ENCODE measurements at regions not wholly inside any gene's neighbourhood (a gene's known extent, or its start where the extent isn't known, plus 50 kb on each side); places are given as distances from the start of the nearest gene placed in this dataset.

DNA sequence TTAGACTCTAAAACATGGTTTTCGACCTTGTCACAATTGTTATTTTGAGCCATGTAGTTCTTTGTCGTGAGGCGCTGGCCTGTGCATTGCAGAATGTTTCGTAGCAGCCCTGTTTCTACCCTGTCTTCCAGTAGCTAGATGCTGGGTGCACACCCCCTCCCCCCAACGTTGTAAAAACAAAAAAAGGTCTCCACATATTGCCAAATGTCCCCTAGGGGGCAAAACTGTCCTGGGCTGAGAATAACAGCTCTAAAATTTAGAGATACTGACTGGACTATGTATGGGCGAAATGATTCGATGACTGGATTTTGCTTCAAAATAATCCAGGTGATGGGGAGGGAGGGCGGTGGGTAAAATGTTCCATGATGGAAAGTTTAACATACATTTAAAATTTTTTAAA, 126.1 kb upstream of the FUT8 start:
- no peak for DNase-seq

DNA sequence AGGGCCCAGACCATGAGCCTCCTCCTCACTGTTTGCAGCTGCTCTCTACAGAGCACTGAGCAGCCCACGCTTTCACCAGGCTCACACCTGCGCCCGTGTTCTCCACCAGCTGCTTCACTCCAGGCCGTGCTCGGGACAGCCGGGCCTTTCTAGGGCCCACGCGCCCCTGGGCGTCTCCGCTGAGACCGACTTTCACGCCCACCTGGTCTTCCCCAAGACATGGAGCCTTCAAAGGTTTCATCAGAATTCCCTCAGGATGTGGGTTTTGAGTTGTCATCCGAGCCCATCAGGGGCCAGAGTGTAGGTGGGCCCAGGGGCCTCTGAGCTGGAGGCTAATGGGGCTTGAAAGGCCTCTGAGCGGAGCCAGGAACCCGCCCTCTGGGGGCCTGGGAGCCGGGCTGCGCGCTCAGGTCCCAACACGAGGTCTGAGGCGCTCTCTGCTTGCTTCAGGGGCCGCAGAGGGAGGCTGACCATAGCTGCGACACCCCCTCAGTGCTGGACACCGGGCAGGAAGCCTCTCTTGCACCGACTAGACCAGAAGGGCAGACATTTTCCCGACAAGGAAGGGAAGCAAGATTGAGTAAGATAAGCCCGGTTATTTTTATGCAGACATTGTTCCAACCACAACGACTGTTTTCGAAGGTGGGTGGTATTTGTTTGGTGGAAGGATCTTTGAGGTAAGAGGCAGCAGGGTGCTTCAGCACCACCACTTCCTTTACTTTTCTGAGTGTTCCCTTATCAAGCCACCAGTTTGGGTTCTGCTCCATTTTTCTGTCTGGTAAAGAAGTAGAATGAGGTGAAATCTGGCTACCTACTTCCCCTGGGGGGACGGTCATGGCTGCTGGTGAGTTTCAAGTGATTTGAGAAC, 125.0 kb upstream of the FUT8 start:
- no peak for DNase-seq

DNA sequence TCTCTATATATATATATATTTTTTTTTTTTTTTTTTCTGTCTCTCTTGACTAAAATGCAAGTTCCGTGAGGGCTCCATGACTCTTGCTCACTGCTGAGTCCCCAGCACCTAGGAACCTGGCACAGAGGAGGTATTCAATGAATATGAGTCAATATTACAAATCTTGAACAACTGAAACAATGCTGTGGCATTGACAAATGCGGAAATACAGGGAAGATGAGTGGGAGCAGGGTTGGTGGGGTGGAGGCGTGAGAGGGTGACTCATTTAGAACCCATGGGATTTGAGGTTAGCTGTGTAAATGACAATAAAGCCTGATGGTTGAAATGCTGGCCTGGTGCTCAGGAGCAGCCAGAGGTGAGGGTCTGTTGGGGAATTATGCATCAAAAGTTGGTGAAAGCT, 121.7 kb upstream of the FUT8 start:
- DNase-seq, result no peak

DNA sequence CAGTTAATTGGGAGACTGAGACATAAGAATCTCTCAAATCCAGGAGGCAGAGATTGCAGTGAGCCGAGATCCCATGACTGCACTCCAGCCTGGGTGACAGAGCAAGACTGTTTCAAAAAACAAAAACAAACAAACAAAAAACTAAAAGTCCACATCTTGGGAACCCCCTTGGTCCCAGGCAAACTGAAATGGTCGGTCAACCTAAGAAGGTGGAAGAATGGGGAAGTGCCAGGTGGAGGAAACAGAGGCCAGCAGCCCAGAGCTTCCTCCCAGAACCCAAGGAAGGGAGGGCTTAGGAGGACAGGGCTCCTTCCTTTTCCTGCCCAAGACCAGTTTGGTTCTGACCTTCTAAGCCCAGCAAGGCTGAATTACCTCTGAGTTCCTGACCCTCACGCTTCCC, 121.0 kb upstream of the FUT8 start:
- no peak for DNase-seq

DNA sequence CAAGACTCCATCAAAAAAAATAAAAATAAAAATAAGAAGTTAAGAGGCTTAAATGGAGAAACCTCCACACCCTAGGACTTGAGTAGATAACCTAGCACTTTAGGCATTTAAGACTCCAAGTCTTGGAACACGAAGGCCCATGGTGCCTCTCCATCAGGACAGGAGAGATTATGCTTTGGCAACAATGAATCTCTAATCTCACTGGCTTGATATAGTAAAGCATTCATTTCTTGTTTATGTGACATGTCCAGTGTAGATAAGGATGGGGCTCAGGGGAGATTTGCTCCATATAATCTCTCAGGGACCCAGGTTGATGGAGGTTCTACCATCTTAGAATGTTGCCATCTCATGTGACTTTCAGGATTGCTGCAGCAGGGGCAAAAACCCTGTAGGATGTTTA, 117.7 kb upstream of the FUT8 start:
- no peak for DNase-seq

DNA sequence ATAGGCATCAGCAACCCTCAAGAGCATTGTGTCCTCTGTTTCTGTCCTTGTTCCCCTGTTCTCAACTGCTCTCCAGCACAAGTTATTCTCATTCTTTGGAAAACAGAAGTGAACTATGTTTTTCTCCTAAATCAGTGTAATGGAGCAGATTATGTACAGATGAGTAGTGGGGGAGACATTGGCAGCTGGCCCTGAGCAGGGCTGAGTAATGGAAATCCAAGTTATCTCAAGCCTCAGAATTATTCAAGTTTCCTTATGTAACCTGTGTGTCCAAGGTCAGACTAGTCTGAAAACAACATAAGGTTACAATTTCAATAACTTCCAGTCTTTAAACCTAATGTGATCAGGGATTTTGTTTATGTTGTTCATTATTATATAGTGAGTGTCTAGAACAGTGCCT, 116.1 kb upstream of the FUT8 start:
- DNase-seq, result no peak

DNA sequence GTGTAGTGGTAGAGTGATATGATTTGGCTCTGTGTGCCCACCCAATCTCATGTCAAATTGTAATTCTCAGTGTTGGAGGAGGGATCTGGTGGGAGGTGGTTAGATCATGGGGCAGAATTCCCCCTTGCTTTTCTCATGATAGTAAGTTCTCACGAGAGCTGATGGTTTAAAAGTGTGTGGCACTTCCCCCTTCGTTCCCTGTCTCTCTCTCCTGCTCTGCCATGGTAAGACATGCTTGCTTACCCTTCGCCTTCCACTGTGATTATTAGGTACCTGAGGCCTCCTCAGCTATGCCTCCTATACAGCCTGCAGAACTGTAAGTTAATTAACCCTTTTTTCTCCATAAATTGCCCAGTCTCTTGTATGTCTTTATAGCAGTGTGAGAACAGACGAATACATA, 115.7 kb upstream of the FUT8 start:
- no peak for DNase-seq

DNA sequence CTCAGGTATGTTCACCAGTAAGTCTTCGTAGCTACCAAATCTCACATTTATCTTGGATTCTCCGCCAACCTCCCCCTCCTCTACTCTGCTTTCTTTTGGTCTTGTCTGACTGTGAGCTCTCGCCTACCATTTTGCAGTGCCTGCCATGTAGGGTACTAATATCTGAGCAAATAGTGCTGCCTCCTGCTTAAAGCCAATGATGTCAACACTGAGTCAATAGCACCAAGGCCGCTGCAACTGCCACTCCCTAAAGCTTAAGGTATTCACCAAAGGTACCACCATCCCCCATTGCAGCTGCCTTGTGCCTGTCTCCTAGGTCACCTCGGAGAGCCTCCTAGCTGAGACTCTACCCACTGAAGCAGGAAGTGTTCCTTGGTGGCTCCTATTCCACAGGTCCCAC, 114.8 kb upstream of the FUT8 start:
- DNase-seq, result no peak

DNA sequence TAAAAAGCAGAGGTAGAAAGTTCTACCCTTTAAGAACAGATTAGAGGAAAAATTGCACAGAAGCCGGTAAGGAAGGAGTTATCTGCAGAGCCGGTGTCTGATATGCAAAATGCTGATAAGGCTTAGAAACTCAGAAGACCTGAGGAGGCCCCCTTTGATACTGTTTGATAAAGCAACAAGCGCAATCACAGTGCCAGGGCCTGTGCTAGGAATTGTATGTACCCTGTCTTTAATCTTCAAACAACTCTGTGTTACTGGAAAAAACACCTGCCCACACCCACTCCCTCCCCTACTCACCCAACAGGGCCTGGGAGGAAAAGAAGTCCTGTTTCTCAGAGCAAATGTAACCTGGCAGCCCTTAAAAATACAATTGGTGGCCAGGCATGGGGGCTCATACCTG, 112.7 kb upstream of the FUT8 start:
- no peak for DNase-seq

DNA sequence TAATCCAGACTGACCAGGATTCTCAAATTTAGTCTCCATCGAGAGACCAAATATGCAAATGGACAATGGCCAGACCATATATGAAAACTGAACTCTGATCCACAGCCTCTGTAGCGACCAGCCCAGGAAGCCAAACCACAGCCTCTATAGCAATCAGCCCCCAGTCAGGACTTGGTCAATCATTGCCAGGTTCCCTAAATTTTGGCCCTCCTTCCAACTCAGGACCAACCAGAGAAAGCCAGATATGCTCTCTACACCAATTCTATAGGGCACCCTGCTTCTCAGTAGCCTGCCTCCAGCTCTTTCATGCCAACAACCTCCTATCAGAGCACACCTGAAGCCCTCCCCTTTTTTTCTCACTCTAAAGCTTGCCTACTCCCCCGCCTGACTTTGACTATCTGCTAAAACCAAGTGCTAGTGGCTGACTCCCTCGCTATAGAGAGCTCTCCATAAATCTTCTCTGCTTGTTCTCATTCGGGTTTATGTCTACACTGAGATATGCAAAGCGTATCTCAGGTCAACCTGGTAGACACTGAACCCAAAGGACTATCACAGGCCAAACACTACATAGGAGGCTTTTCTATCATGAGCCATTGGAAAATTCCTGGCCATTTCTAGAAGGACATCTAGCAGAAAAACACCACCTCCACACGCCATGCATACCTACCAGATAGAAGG, 110.5 kb upstream of the FUT8 start:
- no peak for DNase-seq

DNA sequence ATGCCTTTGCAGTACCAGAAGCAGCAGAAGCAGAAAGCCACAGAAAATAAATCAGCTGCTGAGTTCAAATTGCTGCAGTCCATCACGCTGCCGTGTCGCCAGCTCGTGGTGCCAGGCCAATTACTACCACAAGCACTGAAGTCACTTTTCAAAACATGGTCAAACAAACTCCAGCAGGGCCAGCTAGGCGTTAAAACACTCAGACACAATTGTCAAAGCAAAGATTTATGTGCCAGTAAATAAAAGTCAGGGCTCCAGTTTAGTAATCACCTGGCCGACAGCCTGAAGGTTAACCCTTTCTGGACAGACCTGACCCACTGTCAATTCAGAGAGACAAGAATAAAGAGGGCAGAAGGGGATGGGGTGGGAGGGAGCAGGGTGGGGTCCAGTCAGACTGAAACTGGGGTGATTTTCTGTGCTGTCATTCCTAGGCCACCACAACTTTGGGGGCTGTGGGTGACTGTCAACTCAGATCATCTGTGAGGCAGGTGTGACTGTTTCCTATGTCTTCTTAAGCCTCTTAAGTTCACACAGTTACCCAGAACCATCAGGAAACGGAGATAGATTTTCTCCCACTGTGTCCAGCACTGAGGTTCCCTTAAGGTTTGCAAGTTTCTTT, 109.8 kb upstream of the FUT8 start:
- no peak for DNase-seq

DNA sequence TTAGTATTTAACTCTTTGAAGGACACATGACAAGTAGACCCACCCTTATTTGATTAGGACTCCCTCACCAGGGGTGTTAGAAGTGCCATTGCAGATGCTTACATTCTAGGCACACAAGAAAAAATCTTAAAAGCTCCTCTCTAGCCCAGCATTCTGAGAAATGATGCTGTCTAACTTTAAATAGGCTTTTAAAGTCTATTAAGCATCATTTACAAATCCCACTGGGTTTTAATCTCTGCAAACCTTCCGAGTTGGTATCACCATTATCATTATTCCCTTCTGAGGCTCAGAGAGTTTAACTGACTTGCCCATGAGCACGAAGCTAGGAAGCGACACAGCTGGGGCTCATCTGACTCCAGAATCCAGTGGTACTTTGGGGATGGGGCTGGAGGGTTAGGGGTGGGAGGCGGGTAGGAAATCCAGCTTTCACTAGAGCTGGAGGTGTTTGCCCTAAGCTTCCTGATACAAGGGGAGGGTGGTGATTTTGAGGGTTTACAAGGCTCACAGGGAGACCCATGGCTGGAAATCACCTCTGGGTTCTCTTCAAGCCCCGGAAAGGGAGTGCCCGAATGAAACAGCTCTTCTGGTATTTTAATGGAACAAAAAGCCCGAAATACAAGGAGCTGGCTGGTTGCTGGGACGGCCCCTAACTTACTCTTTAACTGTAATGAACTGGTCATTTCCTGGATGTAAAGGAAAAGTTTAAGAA, 109.2 kb upstream of the FUT8 start:
- DNase-seq, result no peak

DNA sequence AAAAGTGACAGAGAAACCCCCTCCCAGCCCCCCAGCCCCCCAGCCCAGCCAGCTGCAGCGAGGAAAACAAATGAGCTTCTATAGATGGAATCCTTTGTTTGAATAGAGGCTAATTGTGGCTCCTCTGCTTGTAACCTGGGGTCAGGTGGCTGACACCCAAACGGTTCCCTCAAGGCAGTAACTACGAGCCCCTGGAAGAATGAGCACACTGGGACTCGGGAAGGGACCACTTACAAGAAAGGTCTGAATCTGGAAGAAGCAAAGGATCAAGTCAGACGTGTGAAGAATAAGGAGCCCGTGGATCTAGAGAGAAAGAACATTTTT, 108.7 kb upstream of the FUT8 start:
- no peak for DNase-seq

DNA sequence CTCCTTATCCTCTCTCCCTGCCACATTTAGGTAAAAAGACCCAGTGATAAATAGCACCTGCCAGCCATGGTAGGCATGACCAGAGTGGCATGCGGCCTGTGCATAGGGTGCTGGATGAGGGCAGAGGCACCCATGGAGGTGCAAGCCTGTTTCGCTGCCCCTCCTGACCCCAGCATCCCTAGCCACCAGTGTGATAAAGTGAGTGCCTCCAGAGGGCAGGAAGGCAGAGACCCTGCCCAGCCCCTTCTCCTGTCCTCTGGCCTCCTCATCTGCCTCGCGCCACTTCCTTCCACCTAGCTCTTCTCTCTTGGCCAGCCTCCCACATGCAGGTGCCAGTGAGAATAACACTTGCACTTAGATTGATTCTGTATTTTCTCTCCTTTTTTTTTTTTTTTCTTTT, 108.3 kb upstream of the FUT8 start:
- no peak for DNase-seq

DNA sequence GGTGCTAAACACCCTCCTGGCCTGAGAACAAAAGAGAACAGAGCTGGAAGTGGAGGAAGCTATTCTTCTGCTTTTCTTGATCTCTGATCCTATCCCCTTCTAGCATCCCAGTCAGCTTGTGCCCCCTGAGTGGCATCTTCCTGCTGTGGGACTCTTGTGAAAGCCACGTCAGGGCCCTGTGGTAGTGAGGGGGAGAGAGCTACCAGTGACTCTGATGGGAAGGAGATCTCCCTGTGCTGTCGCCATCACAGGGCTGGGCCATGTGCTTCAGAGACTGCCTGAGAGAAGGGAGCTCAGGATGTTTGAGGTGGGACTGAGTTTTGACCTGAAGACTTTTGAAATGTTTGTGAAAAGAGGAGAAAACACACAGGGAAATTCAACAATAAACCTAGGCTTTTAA, 107.6 kb upstream of the FUT8 start:
- no peak for DNase-seq

DNA sequence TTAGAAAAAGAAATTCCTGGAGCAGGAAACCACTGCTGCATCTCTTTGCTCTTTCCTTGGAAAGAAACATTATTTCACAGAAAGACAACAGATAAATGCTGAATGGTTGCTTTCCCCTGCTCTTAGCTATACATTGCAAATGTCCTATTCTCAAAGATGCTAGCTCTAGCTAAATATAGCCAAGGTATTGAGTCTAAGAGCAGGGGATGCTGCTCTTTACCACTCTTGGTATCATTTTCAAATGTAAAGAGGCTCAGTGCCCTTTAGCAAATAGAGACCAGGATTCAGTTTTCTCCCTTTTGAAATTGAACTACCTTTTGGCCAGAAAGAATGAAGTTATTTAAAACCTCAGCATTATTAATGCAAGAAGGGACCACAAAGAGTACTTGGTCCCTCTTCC, 104.0 kb upstream of the FUT8 start:
- DNase-seq, result no peak

DNA sequence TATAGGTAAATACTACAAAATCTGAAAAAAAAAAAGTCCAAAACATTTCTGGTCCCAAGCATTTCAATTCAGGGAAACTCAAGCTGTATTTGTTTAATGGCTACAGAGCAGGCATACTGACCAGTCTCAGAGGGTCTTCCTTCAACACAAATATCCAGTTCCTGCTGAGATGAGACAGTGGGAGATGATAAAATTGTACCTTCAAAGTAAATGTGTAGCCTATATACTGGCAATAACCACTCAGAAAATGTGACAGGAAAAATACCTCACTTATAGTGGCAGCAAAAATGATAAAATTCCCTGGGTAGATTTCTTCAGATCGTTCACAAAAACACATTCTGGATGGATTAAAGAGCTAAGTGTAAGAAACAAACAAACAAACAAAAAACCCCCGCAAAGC, 102.0 kb upstream of the FUT8 start:
- DNase-seq, result no peak

DNA sequence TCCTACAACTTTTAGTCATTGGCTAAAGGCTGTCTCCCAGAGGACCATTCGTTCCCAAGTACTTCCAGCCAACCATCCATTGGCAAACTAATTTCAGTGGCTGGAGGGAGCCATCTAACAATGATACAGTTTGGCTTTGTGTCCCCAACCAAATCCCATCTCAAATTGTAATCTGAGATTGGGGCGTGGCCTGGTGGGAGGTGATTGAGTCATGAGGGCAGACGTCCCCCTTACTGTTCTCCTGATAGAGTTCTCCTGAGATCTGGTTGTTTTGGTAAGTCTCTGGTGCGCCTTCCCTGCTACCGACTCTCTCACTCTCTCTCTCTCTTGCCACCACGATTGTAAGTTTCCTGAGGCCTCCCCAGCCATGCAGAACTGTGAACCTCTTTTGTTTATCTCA, 99.7 kb upstream of the FUT8 start:
- DNase-seq, result no peak

DNA sequence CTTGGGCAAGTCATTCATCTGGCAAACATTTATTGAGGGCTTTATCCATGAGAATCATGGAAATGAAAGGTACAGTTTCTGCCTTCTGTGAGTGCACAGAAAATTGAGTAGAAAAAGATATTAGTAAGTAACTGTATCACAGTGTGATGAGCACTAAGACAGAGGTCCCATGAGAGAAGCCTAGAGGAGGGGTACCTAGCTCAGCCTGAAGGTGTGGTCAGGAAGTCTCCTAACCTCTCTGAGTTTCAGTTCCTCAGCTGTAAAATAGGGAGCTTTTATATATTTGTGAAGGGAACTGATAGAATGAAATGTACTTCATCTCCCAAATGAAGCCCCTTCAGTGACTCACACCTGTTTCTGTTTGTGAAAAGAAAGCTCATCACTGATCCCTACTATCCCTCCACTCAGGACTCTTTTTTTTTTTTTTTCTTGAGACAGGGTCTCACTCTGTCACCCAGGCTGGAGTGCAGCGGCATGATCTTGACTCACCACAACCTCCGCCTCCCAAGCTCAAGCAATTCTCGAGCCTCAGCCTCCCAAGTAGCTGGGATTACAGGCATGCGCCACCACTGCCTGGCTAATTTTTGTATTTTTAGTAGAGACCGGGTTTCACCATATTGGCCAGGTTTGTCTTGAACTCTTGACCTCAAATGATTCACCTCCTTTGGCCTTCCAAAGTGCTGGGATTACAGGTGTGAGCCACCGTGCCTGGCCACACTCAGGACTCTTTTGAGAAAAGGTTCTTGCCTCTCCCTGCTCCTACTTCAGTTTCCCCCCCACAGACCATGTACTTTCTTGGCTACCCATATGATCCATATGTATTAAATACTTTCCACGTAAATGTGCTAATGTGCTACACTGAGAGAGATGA, 93.7 kb upstream of the FUT8 start:
- DNase-seq, result no peak

DNA sequence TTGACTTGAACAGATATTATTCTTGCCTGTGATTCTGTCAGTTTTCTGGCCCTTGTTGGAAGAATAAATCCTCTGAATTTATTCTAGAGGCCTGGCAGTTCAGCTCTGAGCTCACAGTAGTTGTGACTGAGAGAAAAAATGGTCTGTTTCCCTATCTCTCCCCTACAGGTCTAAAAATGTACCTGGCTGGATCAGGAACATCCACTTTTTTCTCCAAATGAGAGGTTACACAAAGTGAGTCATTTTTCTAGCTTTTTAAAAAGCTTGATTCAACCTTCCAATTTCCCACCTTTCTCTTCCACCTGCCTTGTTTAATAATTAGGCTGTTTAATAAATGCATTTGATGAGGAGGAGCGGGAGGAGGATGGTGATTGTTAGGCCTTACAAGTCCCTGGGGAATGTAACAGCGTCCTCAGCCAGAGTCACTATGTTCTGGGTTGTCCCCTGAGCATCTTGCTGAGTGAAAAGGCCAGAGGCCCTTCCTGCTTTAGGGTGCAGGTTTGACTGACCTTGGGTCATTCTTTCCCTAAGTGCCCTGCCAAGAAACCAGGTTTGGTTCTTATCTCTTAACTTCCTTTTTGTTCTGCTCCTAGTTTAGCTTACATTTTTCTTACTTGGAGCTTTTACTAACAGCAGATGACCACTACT, 91.7 kb upstream of the FUT8 start:
- no peak for DNase-seq

DNA sequence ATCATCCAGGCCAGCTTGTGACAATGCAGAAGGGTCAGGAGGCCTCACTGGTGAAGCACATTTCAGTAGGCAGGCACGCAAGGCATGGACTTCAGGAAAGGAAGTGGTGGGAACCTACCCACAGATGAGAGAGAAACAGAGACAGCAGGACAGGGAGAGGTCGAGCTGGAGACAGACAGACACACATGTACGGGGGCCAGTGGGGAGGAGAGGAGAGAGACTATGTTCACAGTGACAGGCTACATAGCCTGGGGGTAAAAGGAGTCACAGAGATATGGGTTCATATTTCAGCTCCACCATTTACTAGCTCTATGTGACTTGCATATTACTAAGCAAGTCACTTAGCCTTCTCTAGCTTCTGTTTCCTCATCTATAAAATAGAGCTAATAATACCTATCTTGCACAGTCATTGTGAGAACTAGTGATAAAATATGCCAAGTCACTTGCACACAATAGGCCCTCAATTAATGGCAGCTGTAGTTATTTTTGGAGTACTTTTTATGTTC, 91.1 kb upstream of the FUT8 start:
- DNase-seq, result no peak

DNA sequence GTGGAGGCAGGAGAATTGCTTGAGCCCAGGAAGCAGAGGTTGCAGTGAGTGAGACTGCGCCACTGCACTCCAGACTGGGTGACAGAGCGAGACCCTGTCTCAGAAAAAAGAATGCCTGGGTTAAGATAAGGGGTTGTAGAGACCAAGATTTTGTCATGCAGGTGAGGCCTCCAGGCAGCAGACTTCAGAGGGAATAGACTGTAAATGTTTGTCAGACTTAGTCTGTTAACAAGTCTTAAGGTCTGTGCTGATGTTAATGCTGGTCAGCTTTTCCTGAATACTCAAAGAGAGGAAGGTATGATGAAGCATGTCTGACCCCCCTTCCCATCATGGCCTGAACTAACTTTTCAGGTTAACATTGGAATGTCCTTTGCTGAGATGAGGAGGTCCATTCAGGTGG, 83.0 kb upstream of the FUT8 start:
- no peak for DNase-seq

Data from femur (tissue), 1 donor.